GM10266 (cell line): ENCODE measurements at regions not wholly inside any gene's neighbourhood (a gene's known extent, or its start where the extent isn't known, plus 50 kb on each side); places are given as distances from the start of the nearest gene placed in this dataset.
"Not testable (repeated sequence)": the region's sequence is repeated elsewhere in the genome, so short reads cannot be mapped to it uniquely, and the experiment has no call there.

Experiments
- DNase-seq: peaks from one replicate; pipeline ENCODE4 v3.0.0; 2012; ENCODE audit errors: extremely low spot score
- TF ChIP-seq, protein P1 (sequence below): IDR thresholded peaks from 2 replicates; pipeline ENCODE4 v1.5.1; 2012; ENCODE audit warnings: mild to moderate bottlenecking, low read depth; ENCODE audit not compliant: control insufficient read depth, insufficient read depth; ENCODE audit errors: missing control alignments

DNA sequence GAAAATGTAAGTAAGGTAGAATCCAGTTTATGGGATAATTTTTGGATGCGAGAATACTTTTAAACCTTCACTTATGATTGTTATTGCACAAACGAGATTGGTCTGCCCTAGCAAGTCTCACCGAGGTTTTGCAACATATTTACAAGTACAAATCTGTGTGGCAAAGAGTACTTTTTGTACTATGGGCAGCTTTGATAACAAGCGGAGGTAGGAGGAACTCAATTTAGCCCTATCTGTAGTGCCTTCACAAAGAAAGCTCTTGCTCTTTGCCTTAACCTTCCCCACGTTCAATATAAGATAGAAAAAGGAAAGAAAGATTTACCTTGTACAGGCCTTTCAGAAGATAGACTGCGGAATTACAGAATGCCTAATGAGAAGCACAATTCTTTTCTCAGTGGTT lies 77.5 kb upstream of the HIVEP1 start:
- TF ChIP-seq, protein P1, sequence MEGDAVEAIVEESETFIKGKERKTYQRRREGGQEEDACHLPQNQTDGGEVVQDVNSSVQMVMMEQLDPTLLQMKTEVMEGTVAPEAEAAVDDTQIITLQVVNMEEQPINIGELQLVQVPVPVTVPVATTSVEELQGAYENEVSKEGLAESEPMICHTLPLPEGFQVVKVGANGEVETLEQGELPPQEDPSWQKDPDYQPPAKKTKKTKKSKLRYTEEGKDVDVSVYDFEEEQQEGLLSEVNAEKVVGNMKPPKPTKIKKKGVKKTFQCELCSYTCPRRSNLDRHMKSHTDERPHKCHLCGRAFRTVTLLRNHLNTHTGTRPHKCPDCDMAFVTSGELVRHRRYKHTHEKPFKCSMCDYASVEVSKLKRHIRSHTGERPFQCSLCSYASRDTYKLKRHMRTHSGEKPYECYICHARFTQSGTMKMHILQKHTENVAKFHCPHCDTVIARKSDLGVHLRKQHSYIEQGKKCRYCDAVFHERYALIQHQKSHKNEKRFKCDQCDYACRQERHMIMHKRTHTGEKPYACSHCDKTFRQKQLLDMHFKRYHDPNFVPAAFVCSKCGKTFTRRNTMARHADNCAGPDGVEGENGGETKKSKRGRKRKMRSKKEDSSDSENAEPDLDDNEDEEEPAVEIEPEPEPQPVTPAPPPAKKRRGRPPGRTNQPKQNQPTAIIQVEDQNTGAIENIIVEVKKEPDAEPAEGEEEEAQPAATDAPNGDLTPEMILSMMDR: no peak
- no peak for DNase-seq

DNA sequence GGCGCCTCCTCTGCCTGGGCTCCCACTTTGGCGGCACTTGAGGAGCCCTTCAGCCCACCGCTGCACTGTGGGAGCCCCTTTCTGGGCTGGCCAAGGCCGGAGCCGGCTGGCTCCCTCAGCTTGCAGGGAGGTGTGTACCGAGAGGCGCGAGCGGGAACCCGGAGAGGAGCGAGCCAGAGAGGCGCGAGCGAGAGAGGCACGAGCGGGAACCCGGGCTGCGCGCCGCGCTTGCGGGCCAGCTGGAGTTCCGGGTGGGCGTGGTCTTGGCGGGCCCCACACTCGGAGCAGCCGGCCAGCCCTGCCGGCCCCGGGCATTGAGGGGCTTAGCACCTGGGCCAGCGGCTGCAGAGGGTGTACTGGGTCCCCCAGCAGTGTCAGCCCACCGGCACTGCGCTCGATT lies 79.2 kb upstream of the HIVEP1 start:
- not testable (repeated sequence) for DNase-seq

DNA sequence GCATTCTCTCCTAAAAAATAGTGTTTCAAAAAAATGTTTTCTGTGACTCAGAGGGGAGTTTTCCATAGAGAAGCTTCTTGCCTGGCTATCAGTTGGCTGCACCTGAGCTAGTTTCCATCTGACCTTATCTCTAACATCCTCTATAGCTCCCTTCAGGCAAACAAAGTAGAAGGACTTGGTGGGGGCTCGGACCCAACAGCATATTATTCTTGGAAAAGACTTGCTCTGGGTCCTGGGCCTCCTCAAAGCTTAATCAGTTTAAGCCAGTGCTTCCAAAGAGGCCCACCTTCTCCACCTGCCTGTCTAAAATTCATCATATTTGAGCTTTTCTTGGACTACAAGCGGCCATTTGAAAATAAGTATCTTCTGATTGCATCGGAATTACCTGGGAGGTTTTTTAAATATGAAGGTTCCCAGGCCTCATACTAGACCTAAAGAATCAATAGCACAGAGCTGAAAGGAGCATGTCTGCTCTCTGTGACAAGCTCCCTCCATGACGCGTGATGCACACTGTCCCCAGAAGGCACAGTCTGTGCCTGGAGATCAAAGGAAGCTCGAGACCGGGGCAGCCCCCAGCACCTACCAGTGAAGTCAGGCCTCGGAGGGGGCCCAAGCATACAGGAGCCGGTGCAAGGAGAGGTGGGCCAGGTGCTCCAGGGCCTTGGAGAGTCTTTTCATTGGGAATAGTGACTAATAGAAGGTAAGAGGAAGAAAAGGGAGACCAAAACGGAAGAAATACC lies 80.6 kb upstream of the HIVEP1 start:
- no peak for DNase-seq
- TF ChIP-seq, protein P1: no peak

DNA sequence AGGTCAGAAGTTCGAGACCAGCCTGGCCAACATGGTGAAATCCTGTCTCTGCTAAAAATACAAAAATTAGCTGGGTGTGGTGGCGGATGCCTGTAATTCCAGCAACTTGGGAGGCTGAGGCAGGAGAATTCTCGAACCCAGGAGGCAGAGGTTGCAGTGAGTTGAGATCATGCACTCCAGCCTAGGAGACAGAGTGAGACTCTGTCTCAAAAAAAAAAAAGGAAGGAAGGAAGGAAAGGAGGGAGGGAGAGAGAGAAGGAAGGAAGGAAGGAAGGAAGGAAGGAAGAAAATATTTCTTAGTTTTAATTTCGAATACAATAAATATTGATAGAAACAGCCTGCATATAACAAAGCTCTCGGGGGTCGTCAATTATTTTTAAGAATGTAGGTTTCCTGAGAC lies 81.3 kb upstream of the HIVEP1 start:
- not testable (repeated sequence) for DNase-seq

DNA sequence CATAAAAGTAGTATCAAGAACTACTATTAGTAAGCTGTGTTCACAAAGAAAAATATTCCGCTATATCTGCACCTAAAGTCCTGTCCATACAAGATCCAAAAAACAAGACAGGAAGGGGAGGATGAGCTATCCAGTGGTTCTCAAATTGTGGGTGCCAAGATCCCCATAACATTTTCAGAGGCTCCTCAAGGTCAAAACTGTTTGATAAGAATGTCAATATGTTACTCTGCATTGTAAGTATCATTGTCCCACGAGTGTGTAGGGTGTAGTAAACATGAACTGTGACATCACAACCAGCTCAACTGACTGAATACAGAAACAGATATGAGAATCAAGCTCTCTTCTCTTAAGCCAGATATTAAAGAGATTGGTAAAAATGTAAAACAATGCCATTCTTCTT lies 81.9 kb upstream of the HIVEP1 start:
- TF ChIP-seq, protein P1: no peak
- DNase-seq: no peak

DNA sequence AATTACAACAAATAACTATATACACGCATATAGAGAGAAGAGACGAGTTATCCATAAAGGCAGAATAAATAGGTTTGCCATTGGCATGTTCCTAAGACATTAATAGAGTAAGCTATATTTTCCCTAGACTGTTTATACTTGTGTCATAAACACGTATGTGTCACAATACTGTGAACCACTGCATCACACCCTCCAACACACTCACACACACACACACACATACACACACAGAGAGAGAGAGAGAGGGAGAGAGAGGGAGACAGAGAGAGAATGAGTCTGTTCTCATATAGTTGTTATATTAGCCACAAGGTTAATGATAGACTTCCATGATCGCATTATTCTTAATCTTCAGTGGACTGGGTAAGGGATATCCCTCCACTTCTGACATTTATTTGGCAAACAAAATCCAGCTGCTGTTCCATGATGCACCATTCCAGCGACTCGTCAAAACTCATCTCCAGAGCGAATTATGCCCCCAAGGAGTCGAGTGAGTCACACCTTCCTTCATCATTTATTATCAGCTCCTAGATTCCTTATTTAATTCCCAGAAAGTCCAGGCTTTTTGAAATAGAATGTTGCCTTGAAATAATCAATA lies 82.8 kb upstream of the HIVEP1 start:
- DNase-seq: no peak

DNA sequence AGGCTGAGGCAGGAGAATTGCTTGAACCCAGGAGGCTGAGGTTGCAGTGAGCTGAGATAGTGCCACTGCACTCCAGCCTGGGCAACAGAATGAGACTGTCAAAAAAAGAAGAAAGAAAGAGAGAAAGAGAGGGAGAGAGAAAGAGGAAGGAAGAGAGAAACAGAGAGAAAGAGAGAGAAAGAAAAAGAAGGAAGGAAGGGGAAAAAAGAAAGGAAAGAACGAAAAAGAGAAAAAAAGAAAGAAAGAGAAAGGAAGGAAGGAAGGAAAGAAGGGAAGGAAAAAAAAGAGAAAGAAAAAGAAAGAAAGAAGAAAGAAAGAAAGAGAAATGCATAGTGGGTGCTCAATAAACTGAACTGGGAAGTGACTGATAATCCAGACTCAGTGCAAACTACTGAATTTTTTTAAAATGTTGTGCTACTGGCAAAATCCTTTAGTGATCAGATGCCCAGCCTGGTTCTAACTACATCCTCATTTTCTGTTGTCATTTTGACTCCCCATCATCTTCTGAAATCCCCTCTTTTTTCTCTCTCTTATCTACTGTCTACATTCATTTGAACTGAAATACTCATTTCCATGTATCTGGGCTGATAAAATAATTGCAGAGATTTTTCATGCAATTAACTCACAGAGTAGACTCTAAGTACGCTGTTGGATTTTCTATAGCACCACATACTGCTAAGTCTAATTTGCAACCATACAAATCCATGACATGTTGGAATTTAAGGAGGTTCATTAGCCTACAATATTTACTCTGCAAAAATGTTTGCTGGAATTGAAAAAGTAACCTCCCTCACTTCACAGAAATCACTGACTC lies 85.3 kb upstream of the HIVEP1 start:
- TF ChIP-seq, protein P1: no peak
- DNase-seq: no peak

More for the DNA sequence above, 82.8 kb upstream of the HIVEP1 start:
- TF ChIP-seq, protein P1: no peak

DNA sequence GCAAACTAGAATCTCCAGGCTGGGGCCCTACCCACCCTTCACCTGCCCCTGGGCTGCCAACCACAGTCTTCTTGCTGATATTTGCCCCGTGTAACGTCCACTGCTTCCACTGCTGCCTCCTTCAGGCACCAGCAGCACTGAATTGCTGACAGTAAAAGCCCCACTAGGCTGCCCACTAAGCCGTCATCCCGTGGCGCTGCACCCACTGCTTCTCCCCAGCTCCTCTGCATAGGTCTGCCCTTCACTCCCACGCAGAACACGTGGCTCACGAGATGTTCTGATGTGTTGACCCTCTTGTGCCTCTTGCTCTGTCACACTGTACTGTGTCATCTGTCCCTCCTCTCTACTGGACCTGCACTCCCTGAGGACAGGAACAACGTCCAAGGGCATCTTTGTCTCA lies 86.3 kb upstream of the HIVEP1 start:
- TF ChIP-seq, protein P1: no peak
- no peak for DNase-seq
